Nephron progenitor cell (in vitro differentiated cells): ENCODE measurements at regions not wholly inside any gene's neighbourhood (a gene's known extent, or its start where the extent isn't known, plus 50 kb on each side); places are given as distances from the start of the nearest gene placed in this dataset.

ENCODE experiments used
- DNase-seq: peaks from one replicate; pipeline ENCODE4 v3.0.0; 2021
- H3K27ac Mint-ChIP-seq: 2 replicates; pipeline ENCODE4 v1.8.0; 2021; ENCODE audit warnings: mild to moderate bottlenecking, moderate library complexity, mixed read lengths
- H3K27me3 Mint-ChIP-seq: 2 replicates; pipeline ENCODE4 v1.8.0; 2021; ENCODE audit warnings: mild to moderate bottlenecking, low read depth, mixed read lengths; ENCODE audit not compliant: poor library complexity
- H3K36me3 Mint-ChIP-seq: 2 replicates; pipeline ENCODE4 v1.8.0; 2021; ENCODE audit warnings: low read depth, mixed read lengths
- H3K4me1 Mint-ChIP-seq: 2 replicates; pipeline ENCODE4 v1.8.0; 2021; ENCODE audit warnings: mixed read lengths
- H3K4me3 Mint-ChIP-seq: 2 replicates; pipeline ENCODE4 v1.8.0; 2021; ENCODE audit warnings: mild to moderate bottlenecking, moderate library complexity, mixed read lengths
- H3K9me3 Mint-ChIP-seq: 2 replicates; pipeline ENCODE4 v1.8.0; 2021; ENCODE audit warnings: mild to moderate bottlenecking, moderate library complexity, mixed read lengths
- CTCF ChIP-seq: fragments of 200-600 bp; sonication (generic); IDR thresholded peaks from 2 replicates; pipeline ENCODE4 v1.5.0; 2021; ENCODE audit warnings: antibody characterized with exemption

DNA sequence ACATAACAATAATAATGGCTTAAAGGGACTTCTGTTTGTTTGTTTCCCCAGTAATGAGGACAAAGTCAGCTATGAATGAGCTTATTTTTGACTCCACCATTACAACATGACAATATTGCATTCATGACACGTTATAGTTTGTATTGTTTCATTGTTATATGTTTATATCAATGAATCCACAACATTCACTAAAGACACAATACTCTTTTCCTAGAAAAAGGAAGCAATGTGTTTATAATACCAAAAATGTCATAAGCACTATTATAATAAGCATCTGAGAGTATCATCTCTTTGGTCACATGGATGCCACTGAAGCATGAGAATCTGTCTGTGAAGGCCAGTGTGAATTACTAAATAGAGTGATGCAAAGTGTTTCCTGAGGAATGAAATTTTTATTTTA, 1026.9 kb upstream of the C9orf72 start:
- H3K27ac Mint-ChIP-seq = no peak overlapping the region
- no peak for DNase-seq
- TF ChIP-seq CTCF = no peak
- no peak overlapping the region for H3K4me3 Mint-ChIP-seq
- H3K27me3 Mint-ChIP-seq = no peaks in the 10 kb centered on the region
- H3K9me3 Mint-ChIP-seq = no peaks in the 10 kb centered on the region
- no peaks in the 10 kb centered on the region for H3K36me3 Mint-ChIP-seq
- H3K4me1 Mint-ChIP-seq = no peaks in the 10 kb centered on the region

- Mint-ChIP-seq H3K4me1 (no peaks in the 10 kb centered on the region), H3K9me3 (no peaks in the 10 kb centered on the region), H3K36me3 (no peaks in the 10 kb centered on the region), H3K4me3 (no peak overlapping the region), H3K27ac (no peak overlapping the region), H3K27me3 (no peaks in the 10 kb centered on the region)
- TF ChIP-seq CTCF = no peak
- no peak for DNase-seq
These were observed 1034.6 kb upstream of the C9orf72 start for GRCh38 chr9:28607843-28608242.

GRCh38 chr9:28610339-28610738, 1037.1 kb upstream of the C9orf72 start:
- no peak for TF ChIP-seq CTCF

GRCh38 chr9:28616310-28616709, 1043.0 kb upstream of the C9orf72 start:
- H3K36me3 Mint-ChIP-seq = no peaks in the 10 kb centered on the region
- no peak overlapping the region for H3K27ac Mint-ChIP-seq
- no peak for DNase-seq
- no peaks in the 10 kb centered on the region for H3K27me3 Mint-ChIP-seq
- no peaks in the 10 kb centered on the region for H3K9me3 Mint-ChIP-seq
- H3K4me1 Mint-ChIP-seq = no peaks in the 10 kb centered on the region
- no peak for TF ChIP-seq CTCF
- H3K4me3 Mint-ChIP-seq = no peak overlapping the region

More at GRCh38 chr9:28610339-28610738, 1037.1 kb upstream of the C9orf72 start:
- Mint-ChIP-seq H3K27me3 (no peaks in the 10 kb centered on the region), H3K4me1 (no peaks in the 10 kb centered on the region), H3K27ac (no peak overlapping the region), H3K4me3 (no peak overlapping the region), H3K36me3 (no peaks in the 10 kb centered on the region), H3K9me3 (no peaks in the 10 kb centered on the region)
- no peak for DNase-seq

GRCh38 chr9:28620011-28620410, 1046.7 kb upstream of the C9orf72 start:
- H3K4me1 Mint-ChIP-seq = no peaks in the 10 kb centered on the region
- no peaks in the 10 kb centered on the region for H3K36me3 Mint-ChIP-seq
- H3K27ac Mint-ChIP-seq = no peak overlapping the region
- peaks cover 13% of the 10 kb centered on the region for H3K9me3 Mint-ChIP-seq
- H3K4me3 Mint-ChIP-seq = no peak overlapping the region
- DNase-seq = no peak
- no peak for TF ChIP-seq CTCF
- no peaks in the 10 kb centered on the region for H3K27me3 Mint-ChIP-seq

GRCh38 chr9:28620661-28621060, 1047.4 kb upstream of the C9orf72 start:
- no peaks in the 10 kb centered on the region for H3K4me1 Mint-ChIP-seq
- H3K9me3 Mint-ChIP-seq = peaks cover 13% of the 10 kb centered on the region
- no peak overlapping the region for H3K27ac Mint-ChIP-seq
- H3K27me3 Mint-ChIP-seq = no peaks in the 10 kb centered on the region
- no peaks in the 10 kb centered on the region for H3K36me3 Mint-ChIP-seq
- no peak overlapping the region for H3K4me3 Mint-ChIP-seq
- no peak for DNase-seq
- TF ChIP-seq CTCF = no peak
